Upper lobe of left lung (tissue), 6 donors: ENCODE measurements at regions not wholly inside any gene's neighbourhood (a gene's known extent, or its start where the extent isn't known, plus 50 kb on each side); places are given as distances from the start of the nearest gene placed in this dataset.

Experiments
- ATAC-seq, 2 donors: fragments of 200-7000 bp; cut with Tn5 transposase; one replicate each; pipeline ENCODE4 v1.9.1; 2022; ENCODE audit warnings: mild to moderate bottlenecking in 2 of 2, moderate library complexity in 2 of 2; ENCODE audit not compliant: low FRiP score in 2 of 2
- DNase-seq, 2 donors: peaks; one replicate each; pipeline ENCODE4 v3.0.0-alpha.2; 2019 to 2020
- H3K27ac ChIP-seq, 4 donors: fragments of 200-600 bp; sonication (generic); one replicate each; pipeline ENCODE4 v1.5.1; 2016 to 2019
- H3K27me3 ChIP-seq, 4 donors: fragments of 200-600 bp; sonication (generic); one replicate each; pipeline ENCODE4 v1.5.1; 2017 to 2019
- H3K36me3 ChIP-seq, 4 donors: fragments of 200-600 bp; sonication (generic); one replicate each; pipeline ENCODE4 v1.5.1; 2016 to 2019
- H3K4me1 ChIP-seq, 4 donors: fragments of 200-600 bp; sonication (generic); one replicate each; pipeline ENCODE4 v1.5.1; 2018 to 2019
- H3K4me3 ChIP-seq, 4 donors: fragments of 200-600 bp; sonication (generic); one replicate each; pipeline ENCODE4 v1.5.1; 2017 to 2019; ENCODE audit warnings: mild to moderate bottlenecking in 2 of 4, moderate library complexity in 1 of 4
- H3K9me3 ChIP-seq, 4 donors: fragments of 200-600 bp; sonication (generic); one replicate each; pipeline ENCODE4 v1.5.1; 2018 to 2019
- EP300 ChIP-seq, 4 donors: sonication (generic); formaldehyde crosslinking; IDR thresholded peaks; one replicate each; pipeline ENCODE4 v1.5.1; 2017; ENCODE audit warnings: antibody characterized with exemption in 4 of 4, control low read depth in 2 of 4
- POLR2A ChIP-seq, 4 donors: fragments of 450-650 bp; IDR thresholded peaks; one replicate each; pipeline ENCODE4 v1.5.1; 2016 to 2017; ENCODE audit warnings: antibody characterized with exemption in 4 of 4, mild to moderate bottlenecking in 2 of 4
- POLR2AphosphoS5 ChIP-seq, 2 donors: sonication (generic); formaldehyde crosslinking; IDR thresholded peaks; one replicate each; pipeline ENCODE4 v1.5.1; 2017; ENCODE audit warnings: antibody characterized with exemption in 2 of 2
- WGBS, 2 donors: methylation state at CpG; one replicate each; pipeline ENCODE4 v1.1.5; 2017 to 2018; 5-methylcytosine and 5-hydroxymethylcytosine counted together
- TF ChIP-seq, protein P1 (sequence below), 6 experiments: fragments of 450-650 bp in 4 of 6; fragments of 200-600 bp in 2 of 6; sonication (generic) in 2 of 6; IDR thresholded peaks; one replicate each; pipeline ENCODE4 v1.5.1; 2016 to 2019; ENCODE audit warnings: antibody characterized with exemption in 6 of 6
- donor health status: DM: no; HTN: no; CAD: no; lungs with moderate emphysema.
- donor health status: DM: no; HTN: yes; CAD: no; lungs with severe emphysema.

DNA sequence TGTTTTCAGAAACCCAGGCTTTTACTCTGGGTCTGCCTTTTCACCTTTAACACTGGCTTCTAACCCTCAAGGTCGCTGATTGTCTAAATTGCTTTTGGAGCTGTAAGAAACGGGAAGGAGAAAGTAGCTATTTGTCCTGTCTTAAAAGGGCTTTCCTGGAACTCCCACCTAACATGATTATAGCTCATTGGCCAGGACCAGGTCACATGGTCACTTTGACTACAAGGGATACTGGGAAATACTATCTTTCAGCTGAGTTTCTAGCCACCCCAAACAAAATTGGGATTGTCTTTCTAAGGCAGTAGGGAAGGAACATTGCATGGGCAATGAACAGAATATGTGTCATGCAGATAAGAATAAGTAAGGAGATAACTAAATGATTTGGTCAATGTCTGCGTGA lies 106.7 kb upstream of the ARHGAP24 start:
- peaks cover 0 to 3% (median 0%) of the 10 kb centered on the region in 4 donors for H3K4me1 ChIP-seq
- no peaks in the 10 kb centered on the region for H3K36me3 ChIP-seq
- H3K4me3 ChIP-seq, result no peak overlapping the region
- ATAC-seq, result no peak
- TF ChIP-seq EP300 (IDR thresholded peaks at IDR 0.05) (no peak), POLR2AphosphoS5 (IDR thresholded peaks at IDR 0.05) (no peak)
- TF ChIP-seq, protein P1, sequence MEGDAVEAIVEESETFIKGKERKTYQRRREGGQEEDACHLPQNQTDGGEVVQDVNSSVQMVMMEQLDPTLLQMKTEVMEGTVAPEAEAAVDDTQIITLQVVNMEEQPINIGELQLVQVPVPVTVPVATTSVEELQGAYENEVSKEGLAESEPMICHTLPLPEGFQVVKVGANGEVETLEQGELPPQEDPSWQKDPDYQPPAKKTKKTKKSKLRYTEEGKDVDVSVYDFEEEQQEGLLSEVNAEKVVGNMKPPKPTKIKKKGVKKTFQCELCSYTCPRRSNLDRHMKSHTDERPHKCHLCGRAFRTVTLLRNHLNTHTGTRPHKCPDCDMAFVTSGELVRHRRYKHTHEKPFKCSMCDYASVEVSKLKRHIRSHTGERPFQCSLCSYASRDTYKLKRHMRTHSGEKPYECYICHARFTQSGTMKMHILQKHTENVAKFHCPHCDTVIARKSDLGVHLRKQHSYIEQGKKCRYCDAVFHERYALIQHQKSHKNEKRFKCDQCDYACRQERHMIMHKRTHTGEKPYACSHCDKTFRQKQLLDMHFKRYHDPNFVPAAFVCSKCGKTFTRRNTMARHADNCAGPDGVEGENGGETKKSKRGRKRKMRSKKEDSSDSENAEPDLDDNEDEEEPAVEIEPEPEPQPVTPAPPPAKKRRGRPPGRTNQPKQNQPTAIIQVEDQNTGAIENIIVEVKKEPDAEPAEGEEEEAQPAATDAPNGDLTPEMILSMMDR (IDR thresholded peaks at IDR 0.05), result no peak
- H3K27me3 ChIP-seq, result no peaks in the 10 kb centered on the region
- WGBS, 2 donors, result 62 to 72% methylated on average over 3 of the region's 3 CpGs
- no peak overlapping the region for H3K27ac ChIP-seq
- no peaks in the 10 kb centered on the region for H3K9me3 ChIP-seq
- DNase-seq, result no peak

- Histone ChIP-seq H3K27me3 (no peaks in the 10 kb centered on the region), H3K27ac (no peak overlapping the region), H3K4me3 (no peak overlapping the region), H3K4me1 (peaks cover 0 to 3% (median 0%) of the 10 kb centered on the region in 4 donors), H3K9me3 (no peaks in the 10 kb centered on the region), H3K36me3 (no peaks in the 10 kb centered on the region)
- TF ChIP-seq POLR2AphosphoS5 (IDR thresholded peaks at IDR 0.05) (no peak), EP300 (IDR thresholded peaks at IDR 0.05) (no peak), POLR2A (IDR thresholded peaks at IDR 0.05) (no peak)
- TF ChIP-seq, protein P1 (IDR thresholded peaks at IDR 0.05), result no peak
- DNase-seq, result no peak
- WGBS, 2 donors, result 22 to 51% methylated on average over 1 of the region's 1 CpG
- no peak for ATAC-seq
Observed at GRCh38 chr4:85368932-85369331, 106.0 kb upstream of the ARHGAP24 start.

DNA sequence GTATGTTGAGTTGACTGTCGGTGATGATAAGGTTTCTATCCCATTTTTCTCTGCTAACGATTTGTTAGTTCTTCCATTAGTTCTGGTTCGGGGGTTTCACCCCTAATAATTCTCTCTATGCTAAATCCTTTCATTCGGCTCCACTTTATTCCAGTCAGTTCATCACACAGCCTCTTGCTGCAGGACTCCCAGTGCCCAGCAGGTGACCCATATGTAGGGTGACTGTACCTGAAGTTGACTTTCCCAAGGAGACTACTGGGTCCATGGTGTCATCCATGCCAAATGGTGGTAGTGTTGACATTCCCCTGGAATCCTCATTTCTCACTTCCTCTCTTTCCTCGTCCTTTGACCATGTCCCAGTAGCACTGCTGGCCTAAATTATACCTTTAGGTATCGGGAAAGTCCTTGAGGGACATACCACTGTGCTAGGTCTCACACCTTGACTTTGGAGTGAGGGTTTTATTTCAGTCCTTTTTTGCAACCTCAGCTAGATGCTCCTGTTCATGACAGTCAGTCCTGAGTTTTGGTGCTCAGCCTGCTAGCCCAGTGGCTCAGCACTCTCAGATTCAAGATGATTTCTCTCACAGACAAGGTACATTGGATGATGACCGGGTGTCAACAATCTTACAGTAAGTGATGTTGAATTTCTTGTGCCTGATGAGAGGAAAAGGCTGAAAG lies 105.1 kb upstream of the ARHGAP24 start:
- ATAC-seq, result no peak
- Histone ChIP-seq H3K4me3 (no peak overlapping the region), H3K27me3 (no peaks in the 10 kb centered on the region), H3K9me3 (no peaks in the 10 kb centered on the region), H3K4me1 (peaks cover 0 to 2% (median 0%) of the 10 kb centered on the region in 4 donors), H3K36me3 (no peaks in the 10 kb centered on the region), H3K27ac (no peak overlapping the region)
- TF ChIP-seq POLR2A (IDR thresholded peaks at IDR 0.05) (no peak), EP300 (IDR thresholded peaks at IDR 0.05) (no peak), POLR2AphosphoS5 (IDR thresholded peaks at IDR 0.05) (no peak)
- TF ChIP-seq, protein P1 (IDR thresholded peaks at IDR 0.05), result no peak
- DNase-seq, result no peak
- WGBS, 2 donors, result 79 to 84% methylated on average over 7 of the region's 7 CpGs

DNA sequence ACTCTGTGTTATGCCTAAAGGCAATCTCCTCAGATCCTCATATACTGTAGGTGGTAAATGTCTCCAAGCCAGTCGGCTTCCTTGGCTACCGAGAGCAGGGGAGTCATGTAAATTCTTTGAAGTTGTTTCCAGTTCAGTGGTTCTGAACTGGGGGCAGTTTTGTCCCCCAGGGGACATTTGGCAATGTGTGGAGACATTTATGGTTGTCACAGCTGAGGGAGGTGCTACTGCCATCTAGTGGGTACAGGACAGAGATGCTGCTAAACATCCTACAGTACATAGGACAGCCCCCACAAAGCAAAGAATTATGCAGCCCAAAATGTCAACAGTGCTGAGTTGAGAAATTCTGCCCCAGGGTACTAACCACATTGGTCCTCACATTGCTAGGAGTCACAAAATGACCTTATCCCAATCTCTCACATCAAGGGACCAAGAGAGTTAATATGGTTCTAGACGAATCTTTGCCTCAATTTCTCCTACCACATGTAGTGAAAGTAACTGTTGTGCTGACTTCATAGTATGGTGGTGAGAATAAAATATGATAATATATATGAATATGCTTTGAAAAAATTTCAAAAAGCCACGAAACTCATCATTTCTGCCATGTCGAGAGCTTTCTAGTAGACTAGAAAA lies 104.4 kb upstream of the ARHGAP24 start:
- no peaks in the 10 kb centered on the region for H3K36me3 ChIP-seq
- no peak overlapping the region for H3K4me3 ChIP-seq
- no peak for DNase-seq
- ATAC-seq, result peak; percentile 74 to 75
- TF ChIP-seq, protein P1 (IDR thresholded peaks at IDR 0.05), result peak in 5 of 6 experiments; percentile 32 to 52 (median 42)
- no peak for TF ChIP-seq POLR2AphosphoS5 (IDR thresholded peaks at IDR 0.05)
- H3K27ac ChIP-seq, result no peak overlapping the region
- H3K9me3 ChIP-seq, result no peaks in the 10 kb centered on the region
- 59 to 66% methylated on average over 5 of the region's 5 CpGs for WGBS, 2 donors
- H3K4me1 ChIP-seq, result no peaks in the 10 kb centered on the region
- no peaks in the 10 kb centered on the region for H3K27me3 ChIP-seq

GRCh38 chr4:85372966-85373365 lies 102.0 kb upstream of the ARHGAP24 start:
- no peak for DNase-seq
- TF ChIP-seq POLR2A (IDR thresholded peaks at IDR 0.05) (no peak), POLR2AphosphoS5 (IDR thresholded peaks at IDR 0.05) (no peak), EP300 (IDR thresholded peaks at IDR 0.05) (no peak)
- TF ChIP-seq, protein P1 (IDR thresholded peaks at IDR 0.05), result no peak
- H3K27ac ChIP-seq, result no peak overlapping the region
- WGBS, 2 donors, result 80 to 83% methylated on average over 4 of the region's 4 CpGs
- H3K27me3 ChIP-seq, result no peaks in the 10 kb centered on the region
- no peaks in the 10 kb centered on the region for H3K36me3 ChIP-seq
- no peaks in the 10 kb centered on the region for H3K9me3 ChIP-seq
- H3K4me3 ChIP-seq, result no peak overlapping the region
- H3K4me1 ChIP-seq, result no peaks in the 10 kb centered on the region
- no peak for ATAC-seq
